Karpas-422 (cell line): ENCODE measurements at regions not wholly inside any gene's neighbourhood (a gene's known extent, or its start where the extent isn't known, plus 50 kb on each side); places are given as distances from the start of the nearest gene placed in this dataset.

Experiments used
- DNase-seq: peaks from one replicate; pipeline ENCODE4 v3.0.0-alpha.2; 2015
- H2AFZ ChIP-seq: fragments of 200-600 bp; sonication (generic); 2 replicates; pipeline ENCODE4 v1.6.1; 2014; ENCODE audit warnings: antibody characterized with exemption, low read length, mixed read lengths
- H3K27ac ChIP-seq: fragments of 200-600 bp; sonication (generic); 2 replicates; pipeline ENCODE4 v1.5.1; 2014; ENCODE audit warnings: mild to moderate bottlenecking, low read length, moderate library complexity
- H3K27me3 ChIP-seq: fragments of 200-600 bp; sonication (generic); 2 replicates; pipeline ENCODE4 v1.6.1; 2014; ENCODE audit warnings: low read length, mixed read lengths
- H3K36me3 ChIP-seq: fragments of 200-600 bp; sonication (generic); 2 replicates; pipeline ENCODE4 v1.6.1; 2014; ENCODE audit warnings: low read length, mixed read lengths; ENCODE audit not compliant: insufficient read depth
- H3K4me1 ChIP-seq: fragments of 200-600 bp; sonication (generic); 2 replicates; pipeline ENCODE4 v1.6.1; 2014; ENCODE audit warnings: mild to moderate bottlenecking, low read length, mixed read lengths
- H3K4me2 ChIP-seq: fragments of 200-600 bp; sonication (generic); 2 replicates; pipeline ENCODE4 v1.6.1; 2014; ENCODE audit warnings: low read length, low read depth, mild to moderate bottlenecking; ENCODE audit not compliant: poor library complexity, severe bottlenecking
- H3K4me3 ChIP-seq: fragments of 200-600 bp; sonication (generic); 2 replicates; pipeline ENCODE4 v1.5.1; 2014; ENCODE audit warnings: mild to moderate bottlenecking, antibody characterized with exemption, low read length, mixed read lengths
- H3K79me2 ChIP-seq: fragments of 200-600 bp; sonication (generic); 2 replicates; pipeline ENCODE4 v1.6.1; 2014; ENCODE audit warnings: mild to moderate bottlenecking, low read length, mixed read lengths
- H3K9ac ChIP-seq: fragments of 200-600 bp; sonication (generic); 2 replicates; pipeline ENCODE4 v1.6.0; 2014; ENCODE audit warnings: low read length
- H3K9me2 ChIP-seq: fragments of 200-600 bp; sonication (generic), shearing (Covaris generic); replicated peaks from 2 replicates; pipeline ENCODE4 v1.6.0; 2014; ENCODE audit warnings: mild to moderate bottlenecking, low read length, moderate library complexity; ENCODE audit not compliant: insufficient read depth
- H3K9me3 ChIP-seq: fragments of 300-700, 200-600 bp; sonication (generic); 2 replicates; pipeline ENCODE4 v1.6.1; 2014; ENCODE audit warnings: low read length, mixed read lengths
- H4K20me1 ChIP-seq: fragments of 200-600 bp; sonication (generic); 2 replicates; pipeline ENCODE4 v1.6.1; 2014; ENCODE audit warnings: mild to moderate bottlenecking, antibody characterized with exemption, low read length, low read depth; ENCODE audit not compliant: insufficient read depth

DNA sequence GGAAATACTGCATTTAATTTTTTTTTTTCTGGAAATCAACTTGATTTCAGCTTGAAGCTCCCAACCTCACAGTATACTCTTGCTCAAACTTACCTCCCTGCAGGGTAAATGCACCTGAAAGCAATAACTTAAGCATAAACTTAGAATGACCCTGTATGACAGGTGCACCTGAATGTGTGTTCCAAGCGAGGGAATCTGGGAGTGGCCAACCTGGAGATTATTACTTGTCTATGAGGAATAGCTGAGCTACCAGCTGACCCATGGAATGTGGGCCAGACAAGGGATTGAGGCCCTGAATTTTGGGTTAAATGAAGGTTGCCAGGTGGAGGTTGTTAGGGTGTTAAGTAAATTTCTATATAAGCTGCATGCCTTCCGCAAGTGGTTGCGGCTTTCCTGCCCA, 140.6 kb downstream of the OSTF1 start:
- no peaks in the 10 kb centered on the region for H3K9me2 ChIP-seq
- no peak overlapping the region for H3K27ac ChIP-seq
- H3K36me3 ChIP-seq, result no peaks in the 10 kb centered on the region
- no peaks in the 10 kb centered on the region for H4K20me1 ChIP-seq
- no peak overlapping the region for H3K9ac ChIP-seq
- no peak overlapping the region for H2AFZ ChIP-seq
- H3K9me3 ChIP-seq, result no peaks in the 10 kb centered on the region
- no peak overlapping the region for H3K4me2 ChIP-seq
- H3K79me2 ChIP-seq, result no peaks in the 10 kb centered on the region
- no peaks in the 10 kb centered on the region for H3K4me1 ChIP-seq
- no peaks in the 10 kb centered on the region for H3K27me3 ChIP-seq
- DNase-seq, result no peak
- no peak overlapping the region for H3K4me3 ChIP-seq

DNA sequence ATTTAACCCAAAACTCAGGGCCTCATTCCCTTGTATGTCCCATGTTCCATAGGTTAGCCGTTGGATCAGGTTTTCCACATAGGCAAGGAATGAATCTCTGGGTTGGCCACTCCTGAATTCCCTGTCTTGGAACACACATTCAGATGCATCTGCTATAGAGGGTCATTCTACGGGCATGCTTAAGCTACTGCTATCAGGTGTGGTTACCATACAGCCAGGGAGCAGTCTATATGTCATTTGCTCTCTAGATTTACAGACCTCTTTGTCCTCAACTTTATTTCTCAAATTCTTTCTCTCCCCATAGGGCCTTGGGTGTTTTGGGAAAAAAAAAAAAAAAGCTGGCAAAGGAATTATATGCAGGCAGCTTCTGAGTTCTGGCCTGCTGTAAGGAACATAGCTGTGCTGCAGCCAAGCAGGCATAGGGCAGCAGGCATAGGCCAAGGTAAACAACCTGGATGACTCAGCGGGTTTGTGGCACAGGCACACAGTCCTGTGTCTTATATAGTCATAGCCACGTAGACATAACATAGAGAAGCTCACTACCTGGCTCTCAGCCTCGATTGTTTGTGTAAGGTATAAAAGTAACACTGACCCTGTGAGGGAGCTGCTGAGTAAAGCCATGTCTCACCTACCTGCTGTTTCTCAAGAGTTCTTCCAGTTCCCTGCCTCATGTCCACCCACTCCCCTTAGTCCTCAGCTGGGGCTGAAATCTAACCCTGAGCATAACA, 141.5 kb downstream of the OSTF1 start:
- H2AFZ ChIP-seq, result no peak overlapping the region
- H3K4me2 ChIP-seq, result no peak overlapping the region
- H3K9me3 ChIP-seq, result no peaks in the 10 kb centered on the region
- H3K27ac ChIP-seq, result no peak overlapping the region
- no peaks in the 10 kb centered on the region for H3K4me1 ChIP-seq
- no peaks in the 10 kb centered on the region for H3K27me3 ChIP-seq
- no peaks in the 10 kb centered on the region for H3K36me3 ChIP-seq
- H3K4me3 ChIP-seq, result no peak overlapping the region
- no peak for DNase-seq
- no peaks in the 10 kb centered on the region for H4K20me1 ChIP-seq
- no peaks in the 10 kb centered on the region for H3K9me2 ChIP-seq
- H3K79me2 ChIP-seq, result no peaks in the 10 kb centered on the region
- no peak overlapping the region for H3K9ac ChIP-seq

DNA sequence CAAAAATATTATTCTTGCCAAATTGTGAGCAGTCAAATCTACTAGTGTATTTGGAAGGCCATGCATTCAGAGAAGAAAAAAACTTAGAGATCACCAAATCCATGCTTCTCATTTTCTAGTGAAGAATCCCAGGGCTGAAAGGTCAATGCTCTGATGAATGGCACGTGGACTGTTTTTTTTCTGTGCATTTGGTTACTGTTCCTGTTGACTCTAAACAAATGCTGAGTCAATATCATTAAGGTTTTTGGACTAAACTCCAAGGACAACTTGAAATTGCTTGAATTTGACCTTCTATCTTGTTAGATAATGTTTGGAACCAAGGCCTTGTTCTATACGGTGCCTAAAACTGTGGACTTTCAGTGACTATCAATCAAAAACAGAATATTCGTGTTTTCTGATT, 142.2 kb downstream of the OSTF1 start:
- H3K27ac ChIP-seq, result no peak overlapping the region
- no peak overlapping the region for H3K4me3 ChIP-seq
- no peak overlapping the region for H3K9ac ChIP-seq
- H2AFZ ChIP-seq, result no peak overlapping the region
- no peaks in the 10 kb centered on the region for H4K20me1 ChIP-seq
- no peaks in the 10 kb centered on the region for H3K4me1 ChIP-seq
- H3K9me2 ChIP-seq, result no peaks in the 10 kb centered on the region
- H3K27me3 ChIP-seq, result no peaks in the 10 kb centered on the region
- H3K4me2 ChIP-seq, result no peak overlapping the region
- no peaks in the 10 kb centered on the region for H3K79me2 ChIP-seq
- no peak for DNase-seq
- no peaks in the 10 kb centered on the region for H3K9me3 ChIP-seq
- H3K36me3 ChIP-seq, result no peaks in the 10 kb centered on the region

DNA sequence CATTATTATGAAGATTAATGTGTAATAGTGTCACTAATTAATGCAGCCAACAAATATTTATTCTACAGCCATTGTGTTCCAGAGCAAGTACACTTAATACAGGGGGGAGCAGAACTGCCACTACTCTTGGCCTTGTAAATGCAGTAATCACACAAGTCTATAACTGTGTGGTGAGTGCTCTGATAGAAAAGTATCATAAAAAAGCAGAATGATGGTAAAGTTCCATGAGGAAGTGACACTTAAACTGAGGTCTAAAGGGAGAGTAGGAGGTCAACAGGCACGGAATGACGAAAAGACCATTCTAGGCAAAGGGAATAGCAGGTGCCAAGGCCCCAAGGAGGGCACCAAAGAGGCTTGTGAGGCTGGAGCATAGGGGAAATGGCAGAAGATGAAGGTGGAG, 142.9 kb downstream of the OSTF1 start:
- Histone ChIP-seq H3K4me1 (no peaks in the 10 kb centered on the region), H3K4me3 (no peak overlapping the region), H3K27ac (no peak overlapping the region), H4K20me1 (no peaks in the 10 kb centered on the region), H3K9me2 (no peaks in the 10 kb centered on the region), H3K9me3 (no peaks in the 10 kb centered on the region), H3K9ac (no peak overlapping the region), H3K27me3 (no peaks in the 10 kb centered on the region), H2AFZ (no peak overlapping the region), H3K4me2 (no peak overlapping the region), H3K36me3 (no peaks in the 10 kb centered on the region), H3K79me2 (no peaks in the 10 kb centered on the region)
- no peak for DNase-seq

DNA sequence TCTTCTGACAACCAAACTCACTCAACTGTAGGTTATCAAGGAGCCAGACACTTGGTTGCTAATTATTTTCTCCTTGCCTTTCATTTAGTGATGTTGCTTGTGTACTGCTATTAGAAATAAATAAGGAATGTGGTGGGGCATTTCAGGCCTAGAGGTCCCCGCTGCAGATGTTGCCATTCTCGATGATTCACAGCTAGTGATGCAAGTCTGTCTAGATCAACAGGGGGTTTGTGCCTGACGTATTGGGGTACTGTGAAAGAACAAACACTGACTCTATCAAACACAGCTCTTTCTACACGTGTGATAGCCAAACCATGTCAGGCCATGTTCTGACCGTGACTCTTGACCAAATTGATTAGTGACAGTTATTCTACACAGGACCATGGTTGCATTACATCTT, 144.7 kb downstream of the OSTF1 start:
- Histone ChIP-seq H3K9me2 (no peaks in the 10 kb centered on the region), H3K4me2 (no peak overlapping the region), H3K4me3 (no peak overlapping the region), H3K27ac (no peak overlapping the region), H3K27me3 (no peaks in the 10 kb centered on the region), H4K20me1 (no peaks in the 10 kb centered on the region), H3K9me3 (no peaks in the 10 kb centered on the region), H2AFZ (no peak overlapping the region), H3K9ac (no peak overlapping the region), H3K36me3 (no peaks in the 10 kb centered on the region), H3K79me2 (no peaks in the 10 kb centered on the region), H3K4me1 (no peaks in the 10 kb centered on the region)
- no peak for DNase-seq

DNA sequence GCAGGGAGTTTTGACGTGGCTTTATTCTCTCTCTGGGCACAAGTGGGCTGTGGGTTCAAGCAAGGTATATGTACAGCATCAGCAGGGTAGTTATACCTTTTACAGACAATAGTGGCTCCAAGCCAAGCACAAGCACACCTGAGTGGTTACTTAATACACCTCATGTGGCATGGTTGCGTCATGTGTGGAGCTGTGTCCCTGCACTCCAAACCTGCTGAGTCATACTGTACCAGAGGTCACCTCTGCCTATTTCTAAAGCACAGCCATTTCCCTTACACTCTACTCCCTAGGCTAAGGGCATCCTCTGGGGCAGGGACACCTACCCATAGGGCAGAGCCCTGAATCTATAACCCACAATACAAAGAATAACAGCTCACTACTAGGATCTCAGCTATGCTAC, 147.3 kb downstream of the OSTF1 start:
- H3K9me3 ChIP-seq, result no peaks in the 10 kb centered on the region
- H3K4me2 ChIP-seq, result no peak overlapping the region
- no peaks in the 10 kb centered on the region for H4K20me1 ChIP-seq
- H3K79me2 ChIP-seq, result no peaks in the 10 kb centered on the region
- H3K4me3 ChIP-seq, result no peak overlapping the region
- DNase-seq, result no peak
- no peaks in the 10 kb centered on the region for H3K27me3 ChIP-seq
- no peaks in the 10 kb centered on the region for H3K4me1 ChIP-seq
- H3K9me2 ChIP-seq, result no peaks in the 10 kb centered on the region
- H3K9ac ChIP-seq, result no peak overlapping the region
- H3K27ac ChIP-seq, result no peak overlapping the region
- H2AFZ ChIP-seq, result no peak overlapping the region
- no peaks in the 10 kb centered on the region for H3K36me3 ChIP-seq

DNA sequence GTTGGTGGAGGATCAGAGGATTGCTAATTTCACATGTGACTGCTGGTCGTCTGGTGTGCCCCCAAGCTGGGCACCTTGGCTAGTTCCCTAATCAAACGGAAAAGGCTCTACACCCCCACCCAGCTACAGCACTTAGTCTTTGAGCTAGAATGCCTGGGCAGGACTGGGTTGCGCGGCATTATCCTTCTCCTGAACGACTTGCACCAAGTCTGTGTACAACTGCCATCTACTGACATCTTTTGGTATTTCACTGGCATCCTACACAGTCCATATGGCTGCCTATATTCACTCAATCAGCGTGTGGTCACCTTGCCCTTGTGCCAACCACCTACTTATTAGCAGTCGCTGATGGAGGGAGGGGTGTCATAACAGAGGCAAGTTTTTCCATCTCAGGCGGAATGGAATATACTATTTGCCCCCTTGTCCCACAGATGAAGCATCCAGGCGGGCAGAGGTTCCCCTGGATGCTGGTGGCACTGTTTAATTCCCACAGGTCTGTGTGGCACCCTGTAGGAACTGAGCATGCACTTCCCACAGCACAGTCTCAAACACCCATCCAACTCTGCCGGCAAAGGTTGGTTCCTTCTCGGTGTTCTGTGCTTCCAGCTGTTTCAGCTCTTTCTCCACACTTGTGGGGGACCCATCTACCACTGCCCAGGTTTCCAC, 150.1 kb downstream of the OSTF1 start:
- Histone ChIP-seq H3K79me2 (no peaks in the 10 kb centered on the region), H3K27ac (no peak overlapping the region), H3K27me3 (no peaks in the 10 kb centered on the region), H3K36me3 (no peaks in the 10 kb centered on the region), H3K9me2 (no peaks in the 10 kb centered on the region), H3K4me3 (no peak overlapping the region), H3K9ac (no peak overlapping the region), H3K4me2 (no peak overlapping the region), H3K9me3 (no peaks in the 10 kb centered on the region), H4K20me1 (no peaks in the 10 kb centered on the region), H2AFZ (no peak overlapping the region), H3K4me1 (no peaks in the 10 kb centered on the region)
- DNase-seq, result peak; percentile 89

DNA sequence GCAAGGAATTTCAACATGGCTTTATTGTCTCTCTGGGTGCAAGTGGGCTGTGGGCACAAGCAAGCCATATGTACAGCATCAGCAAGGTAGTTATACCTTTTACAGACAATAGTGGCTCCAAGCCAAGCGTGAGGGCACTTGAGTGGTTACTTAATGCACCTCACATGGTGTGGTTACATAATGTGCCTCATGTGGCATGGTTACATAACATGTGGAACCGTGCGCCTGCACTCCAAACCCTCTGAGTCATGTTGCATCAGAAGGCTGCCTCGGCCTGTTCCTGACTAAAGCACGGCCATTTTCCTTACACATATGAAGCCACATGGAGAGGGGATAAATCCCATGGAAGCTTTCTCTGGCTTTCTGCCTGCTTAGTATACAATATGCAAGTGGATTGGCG, 150.9 kb downstream of the OSTF1 start:
- Histone ChIP-seq H3K27me3 (no peaks in the 10 kb centered on the region), H3K9me3 (no peaks in the 10 kb centered on the region), H3K27ac (no peak overlapping the region), H3K4me2 (no peak overlapping the region), H3K4me3 (no peak overlapping the region), H3K79me2 (no peaks in the 10 kb centered on the region), H3K9me2 (no peaks in the 10 kb centered on the region), H3K36me3 (no peaks in the 10 kb centered on the region), H2AFZ (no peak overlapping the region), H4K20me1 (no peaks in the 10 kb centered on the region), H3K4me1 (no peaks in the 10 kb centered on the region), H3K9ac (no peak overlapping the region)
- DNase-seq, result no peak
